Gastrocnemius medialis (tissue), 4 donors: ENCODE measurements at regions not wholly inside any gene's neighbourhood (a gene's known extent, or its start where the extent isn't known, plus 50 kb on each side); places are given as distances from the start of the nearest gene placed in this dataset.

ENCODE experiments used
- ATAC-seq, 2 donors: fragments of 150-250 bp; one replicate each; pipeline ENCODE4 v1.9.1; 2016
- DNase-seq, 2 donors: peaks; one replicate each; pipeline ENCODE4 v3.0.0-alpha.2; 2019
- H3K27ac ChIP-seq, 4 donors: fragments of 200-600 bp; sonication (generic); 1 replicate in 1 of 4; 2 replicates in 3 of 4; pipeline ENCODE4 v1.5.1; 2016 to 2018; ENCODE audit warnings: mild to moderate bottlenecking in 2 of 4, moderate library complexity in 1 of 4
- H3K27me3 ChIP-seq, 3 donors: fragments of 200-600 bp; sonication (generic) in 2 of 3; 1 replicate in 1 of 3; 2 replicates in 2 of 3; pipeline versions ENCODE4 v1.5.1 to v1.6.0; 2016 to 2019; ENCODE audit warnings: mild to moderate bottlenecking in 1 of 3, moderate library complexity in 1 of 3
- H3K36me3 ChIP-seq, 2 donors: fragments of 200-600 bp; sonication (generic) in 1 of 2; one replicate each; pipeline ENCODE4 v1.5.1; 2017 to 2018
- H3K4me1 ChIP-seq, 2 donors: fragments of 200-600 bp; sonication (generic) in 1 of 2; one replicate each; pipeline ENCODE4 v1.5.1; 2016 to 2017; ENCODE audit warnings: mild to moderate bottlenecking in 2 of 2
- H3K4me3 ChIP-seq, 4 donors: fragments of 200-600 bp; sonication (generic) in 3 of 4; 1 replicate in 1 of 4; 2 replicates in 3 of 4; pipeline ENCODE4 v1.5.1; 2016 to 2019; ENCODE audit warnings: mild to moderate bottlenecking in 2 of 4
- H3K9me3 ChIP-seq, 3 donors: fragments of 200-600 bp; sonication (generic) in 2 of 3; 1 replicate in 1 of 3; 2 replicates in 2 of 3; pipeline ENCODE4 v1.5.1; 2016 to 2019
- POLR2A ChIP-seq, 2 donors: fragments of 450-650 bp; IDR thresholded peaks; one replicate each; pipeline ENCODE4 v1.6.1; 2017; ENCODE audit warnings: antibody characterized with exemption in 2 of 2, mild to moderate bottlenecking in 2 of 2, moderate library complexity in 2 of 2
- in situ Hi-C, 4 donors: fragments of 200-750 bp; cut with MboI; loops; one replicate each; pipeline versions ENCODE4 v1.15.0 to v1.8.0; 2017; ENCODE audit warnings: low sequenced_read_pairs in 4 of 4
- intact Hi-C: fragments of 100-400 bp; cut with DNase I; formaldehyde crosslinking; loops from one replicate; pipeline ENCODE4 v1.15.1; 2023; ENCODE audit warnings: low total_unique reads
- TF ChIP-seq, protein P1 (sequence below), 5 experiments: fragments of 450-650 bp in 3 of 5; fragments of 200-600 bp in 2 of 5; sonication (generic) in 2 of 5; IDR thresholded peaks in 4 of 5; conservative IDR thresholded peaks in 1 of 5; 1 replicate in 4 of 5; 2 replicates in 1 of 5; pipeline ENCODE4 v1.5.1; 2016 to 2019; ENCODE audit warnings: antibody characterized with exemption in 5 of 5, mild to moderate bottlenecking in 3 of 5, moderate library complexity in 3 of 5

DNA sequence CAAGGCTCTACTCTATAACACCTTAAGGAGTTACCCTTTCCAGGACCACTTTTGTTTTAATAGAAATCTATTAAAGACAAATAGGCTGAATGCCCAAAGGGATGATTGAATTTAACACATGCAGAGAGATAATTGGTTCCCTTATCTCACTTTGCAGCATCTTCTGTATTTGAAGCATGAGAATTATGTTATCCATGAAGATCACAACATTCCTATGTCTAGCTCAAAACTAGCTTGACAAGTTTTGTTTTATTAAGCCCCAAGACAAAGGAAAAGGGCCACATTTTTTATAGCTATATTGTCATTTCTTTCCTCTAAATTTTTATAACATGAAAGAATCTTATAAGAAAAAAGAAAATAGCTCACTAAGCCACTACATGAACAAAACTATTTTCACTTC is 57.9 kb upstream of the FTMT start:
- in situ Hi-C loops (no loop called here), intact Hi-C loops (no loop called here)
- no peak for DNase-seq
- ATAC-seq = no peak
- H3K4me3 ChIP-seq = no peak overlapping the region
- TF ChIP-seq, protein P1, sequence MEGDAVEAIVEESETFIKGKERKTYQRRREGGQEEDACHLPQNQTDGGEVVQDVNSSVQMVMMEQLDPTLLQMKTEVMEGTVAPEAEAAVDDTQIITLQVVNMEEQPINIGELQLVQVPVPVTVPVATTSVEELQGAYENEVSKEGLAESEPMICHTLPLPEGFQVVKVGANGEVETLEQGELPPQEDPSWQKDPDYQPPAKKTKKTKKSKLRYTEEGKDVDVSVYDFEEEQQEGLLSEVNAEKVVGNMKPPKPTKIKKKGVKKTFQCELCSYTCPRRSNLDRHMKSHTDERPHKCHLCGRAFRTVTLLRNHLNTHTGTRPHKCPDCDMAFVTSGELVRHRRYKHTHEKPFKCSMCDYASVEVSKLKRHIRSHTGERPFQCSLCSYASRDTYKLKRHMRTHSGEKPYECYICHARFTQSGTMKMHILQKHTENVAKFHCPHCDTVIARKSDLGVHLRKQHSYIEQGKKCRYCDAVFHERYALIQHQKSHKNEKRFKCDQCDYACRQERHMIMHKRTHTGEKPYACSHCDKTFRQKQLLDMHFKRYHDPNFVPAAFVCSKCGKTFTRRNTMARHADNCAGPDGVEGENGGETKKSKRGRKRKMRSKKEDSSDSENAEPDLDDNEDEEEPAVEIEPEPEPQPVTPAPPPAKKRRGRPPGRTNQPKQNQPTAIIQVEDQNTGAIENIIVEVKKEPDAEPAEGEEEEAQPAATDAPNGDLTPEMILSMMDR (IDR thresholded peaks at IDR 0.05 in 4 of 5, conservative IDR thresholded peaks at IDR 0.05 in 1 of 5) = no peak
- TF ChIP-seq POLR2A (IDR thresholded peaks at IDR 0.05) = no peak
- no peak overlapping the region for H3K27ac ChIP-seq
- no peaks in the 10 kb centered on the region for H3K27me3 ChIP-seq
- no peaks in the 10 kb centered on the region for H3K9me3 ChIP-seq
- H3K4me1 ChIP-seq = no peaks in the 10 kb centered on the region
- H3K36me3 ChIP-seq = no peaks in the 10 kb centered on the region

GRCh38 chr5:121795511-121795910 is 56.2 kb upstream of the FTMT start:
- Histone ChIP-seq H3K27ac (no peak overlapping the region), H3K4me3 (no peak overlapping the region), H3K4me1 (no peaks in the 10 kb centered on the region), H3K36me3 (no peaks in the 10 kb centered on the region), H3K27me3 (no peaks in the 10 kb centered on the region), H3K9me3 (no peaks in the 10 kb centered on the region)
- intact Hi-C loops = no loop called here
- ATAC-seq (no peak), DNase-seq (no peak)
- in situ Hi-C loops = no loop called here
- TF ChIP-seq, protein P1 (IDR thresholded peaks at IDR 0.05 in 4 of 5, conservative IDR thresholded peaks at IDR 0.05 in 1 of 5) = no peak
- no peak for TF ChIP-seq POLR2A (IDR thresholded peaks at IDR 0.05)

- Histone ChIP-seq H3K27me3 (no peaks in the 10 kb centered on the region), H3K36me3 (no peaks in the 10 kb centered on the region), H3K9me3 (no peaks in the 10 kb centered on the region), H3K4me1 (no peaks in the 10 kb centered on the region), H3K4me3 (no peak overlapping the region), H3K27ac (no peak overlapping the region)
- intact Hi-C loops = no loop called here
- TF ChIP-seq POLR2A (IDR thresholded peaks at IDR 0.05) = no peak
- TF ChIP-seq, protein P1 (IDR thresholded peaks at IDR 0.05 in 4 of 5, conservative IDR thresholded peaks at IDR 0.05 in 1 of 5) = no peak
- no peak for DNase-seq
- in situ Hi-C loops = no loop called here
- ATAC-seq = no peak
Measured at GRCh38 chr5:121797681-121798518, 53.8 kb upstream of the FTMT start.
